ENCODE measurements at regions not wholly inside any gene's neighbourhood (a gene's known extent, or its start where the extent isn't known, plus 50 kb on each side); places are given as distances from the start of the nearest gene placed in this dataset.
A peak's percentile ranks its signal among the peaks of the same experiment; 100 is the strongest.

DNA sequence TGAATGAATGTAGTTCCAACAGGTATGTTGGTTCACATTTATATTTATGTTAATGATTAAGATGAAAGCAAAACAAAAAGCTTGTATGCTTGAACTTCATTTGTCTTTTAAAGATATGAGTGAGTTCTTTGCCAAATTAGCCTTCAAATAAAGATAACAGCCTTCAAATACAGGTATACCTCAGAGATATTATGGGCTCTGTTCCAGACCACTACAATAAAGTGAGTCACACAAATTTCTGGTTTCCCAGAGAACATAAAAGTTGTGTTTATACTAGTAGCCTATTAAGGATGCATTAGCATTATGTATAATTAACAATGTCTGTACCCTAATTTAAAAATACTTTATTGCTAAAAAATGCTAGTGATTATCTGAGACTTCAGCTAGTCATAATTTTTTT lies 245.3 kb upstream of the MAN1A1 start:
- DNase-seq (no peak), ATAC-seq (peak; percentile 80)
- no peaks in the 10 kb centered on the region for H3K4me1 ChIP-seq (ENCODE audit: low read depth)
- H3K36me3 ChIP-seq (ENCODE audit: low read depth), result no peaks in the 10 kb centered on the region
- TF ChIP-seq CTCF (IDR thresholded peaks at IDR 0.05), result no peak
- H3K4me3 ChIP-seq, result no peak overlapping the region
- intact Hi-C loops (cut with DNase I, micrococcal nuclease), result no loop called here
- no peaks in the 10 kb centered on the region for H3K9me3 ChIP-seq

GRCh38 chr6:119591235-119591634 lies 241.7 kb upstream of the MAN1A1 start:
- TF ChIP-seq CTCF (IDR thresholded peaks at IDR 0.05), result no peak
- Histone ChIP-seq H3K4me1 (ENCODE audit: low read depth) (no peaks in the 10 kb centered on the region), H3K9me3 (no peaks in the 10 kb centered on the region), H3K36me3 (ENCODE audit: low read depth) (no peaks in the 10 kb centered on the region), H3K4me3 (no peak overlapping the region)
- no peak for ATAC-seq
- DNase-seq, result no peak
- intact Hi-C loops (cut with DNase I, micrococcal nuclease), result no loop called here

- no peak for TF ChIP-seq CTCF (IDR thresholded peaks at IDR 0.05)
- Histone ChIP-seq H3K4me1 (ENCODE audit: low read depth) (no peaks in the 10 kb centered on the region), H3K4me3 (no peak overlapping the region), H3K9me3 (no peaks in the 10 kb centered on the region), H3K36me3 (ENCODE audit: low read depth) (no peaks in the 10 kb centered on the region)
- ATAC-seq (no peak), DNase-seq (no peak)
- intact Hi-C loops (cut with DNase I, micrococcal nuclease), result no loop called here
Observed at GRCh38 chr6:119590066-119590465, 240.5 kb upstream of the MAN1A1 start.

GRCh38 chr6:119587537-119587936 lies 238.0 kb upstream of the MAN1A1 start:
- Histone ChIP-seq H3K9me3 (no peaks in the 10 kb centered on the region), H3K36me3 (ENCODE audit: low read depth) (no peaks in the 10 kb centered on the region), H3K4me3 (no peak overlapping the region), H3K4me1 (ENCODE audit: low read depth) (no peaks in the 10 kb centered on the region)
- ATAC-seq, result no peak
- TF ChIP-seq CTCF (IDR thresholded peaks at IDR 0.05), result no peak
- intact Hi-C loops (cut with DNase I, micrococcal nuclease), result no loop called here
- DNase-seq, result no peak

DNA sequence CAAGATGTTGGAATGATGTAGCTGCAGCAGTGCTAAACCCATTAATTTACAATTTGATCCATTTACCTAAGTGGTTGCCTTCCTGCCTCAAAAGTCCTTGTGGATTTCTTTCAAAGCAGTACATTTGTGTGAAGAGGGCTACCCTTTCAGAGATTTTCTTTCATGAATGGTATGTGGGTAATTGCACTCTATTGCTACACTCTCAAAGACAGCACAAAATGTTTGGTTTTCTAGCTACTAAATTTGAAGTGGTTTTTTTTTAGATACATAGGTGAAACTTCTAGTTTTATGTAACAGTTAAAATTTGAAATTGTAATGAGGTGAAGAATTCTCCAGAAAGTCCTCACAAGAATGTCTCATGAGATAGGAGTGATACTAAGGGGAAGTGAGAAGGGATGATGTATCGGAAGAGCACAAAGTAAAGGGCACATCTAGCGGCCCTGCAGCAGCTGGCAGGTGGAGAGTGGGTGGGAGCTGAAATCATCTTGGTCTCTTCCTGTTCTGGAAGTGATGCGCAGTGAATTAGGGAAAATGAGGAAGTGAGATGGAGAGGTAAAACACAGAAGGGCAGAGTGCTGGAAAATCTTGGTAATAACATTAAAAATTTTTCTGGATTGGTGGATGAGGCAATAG lies 236.8 kb upstream of the MAN1A1 start:
- intact Hi-C loops (cut with DNase I, micrococcal nuclease), result no loop called here
- DNase-seq (no peak), ATAC-seq (no peak)
- Histone ChIP-seq H3K4me1 (ENCODE audit: low read depth) (no peaks in the 10 kb centered on the region), H3K9me3 (no peaks in the 10 kb centered on the region), H3K4me3 (no peak overlapping the region), H3K36me3 (ENCODE audit: low read depth) (no peaks in the 10 kb centered on the region)
- TF ChIP-seq CTCF (IDR thresholded peaks at IDR 0.05), result no peak

GRCh38 chr6:119584088-119584487 lies 234.5 kb upstream of the MAN1A1 start:
- H3K9me3 ChIP-seq, result no peaks in the 10 kb centered on the region
- intact Hi-C loops (cut with DNase I, micrococcal nuclease), result no loop called here
- DNase-seq (peak in 1 of 3 donors; percentile 14), ATAC-seq (peak; percentile 88)
- H3K4me3 ChIP-seq, result no peak overlapping the region
- H3K36me3 ChIP-seq (ENCODE audit: low read depth), result no peaks in the 10 kb centered on the region
- H3K4me1 ChIP-seq (ENCODE audit: low read depth), result no peaks in the 10 kb centered on the region
- TF ChIP-seq CTCF (IDR thresholded peaks at IDR 0.05), result no peak
